ENCODE measurements at regions not wholly inside any gene's neighbourhood (a gene's known extent, or its start where the extent isn't known, plus 50 kb on each side); places are given as distances from the start of the nearest gene placed in this dataset.

DNA sequence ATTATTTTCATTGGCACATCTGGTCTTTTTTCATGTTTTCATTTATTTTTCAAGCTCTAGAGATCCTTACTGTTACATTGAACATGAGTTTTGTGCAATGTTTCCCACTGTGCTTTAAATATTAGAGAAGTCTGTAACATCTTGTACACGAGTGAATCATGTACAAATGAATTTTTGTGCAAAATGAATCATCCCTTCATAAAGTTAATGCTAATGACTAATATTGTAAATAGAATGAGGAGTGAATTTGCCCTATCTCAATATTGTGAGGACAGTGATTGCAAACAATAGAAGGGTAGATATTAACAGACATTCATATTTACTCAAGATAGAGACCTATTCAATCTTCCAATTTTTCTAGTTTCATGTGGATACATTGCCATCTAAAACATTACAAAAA, 463.3 kb upstream of the FOXG1 start:
- TF ChIP-seq, protein P1, sequence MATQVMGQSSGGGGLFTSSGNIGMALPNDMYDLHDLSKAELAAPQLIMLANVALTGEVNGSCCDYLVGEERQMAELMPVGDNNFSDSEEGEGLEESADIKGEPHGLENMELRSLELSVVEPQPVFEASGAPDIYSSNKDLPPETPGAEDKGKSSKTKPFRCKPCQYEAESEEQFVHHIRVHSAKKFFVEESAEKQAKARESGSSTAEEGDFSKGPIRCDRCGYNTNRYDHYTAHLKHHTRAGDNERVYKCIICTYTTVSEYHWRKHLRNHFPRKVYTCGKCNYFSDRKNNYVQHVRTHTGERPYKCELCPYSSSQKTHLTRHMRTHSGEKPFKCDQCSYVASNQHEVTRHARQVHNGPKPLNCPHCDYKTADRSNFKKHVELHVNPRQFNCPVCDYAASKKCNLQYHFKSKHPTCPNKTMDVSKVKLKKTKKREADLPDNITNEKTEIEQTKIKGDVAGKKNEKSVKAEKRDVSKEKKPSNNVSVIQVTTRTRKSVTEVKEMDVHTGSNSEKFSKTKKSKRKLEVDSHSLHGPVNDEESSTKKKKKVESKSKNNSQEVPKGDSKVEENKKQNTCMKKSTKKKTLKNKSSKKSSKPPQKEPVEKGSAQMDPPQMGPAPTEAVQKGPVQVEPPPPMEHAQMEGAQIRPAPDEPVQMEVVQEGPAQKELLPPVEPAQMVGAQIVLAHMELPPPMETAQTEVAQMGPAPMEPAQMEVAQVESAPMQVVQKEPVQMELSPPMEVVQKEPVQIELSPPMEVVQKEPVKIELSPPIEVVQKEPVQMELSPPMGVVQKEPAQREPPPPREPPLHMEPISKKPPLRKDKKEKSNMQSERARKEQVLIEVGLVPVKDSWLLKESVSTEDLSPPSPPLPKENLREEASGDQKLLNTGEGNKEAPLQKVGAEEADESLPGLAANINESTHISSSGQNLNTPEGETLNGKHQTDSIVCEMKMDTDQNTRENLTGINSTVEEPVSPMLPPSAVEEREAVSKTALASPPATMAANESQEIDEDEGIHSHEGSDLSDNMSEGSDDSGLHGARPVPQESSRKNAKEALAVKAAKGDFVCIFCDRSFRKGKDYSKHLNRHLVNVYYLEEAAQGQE (IDR thresholded peaks at IDR 0.05; ENCODE audit: borderline replicate concordance), result no peak
- TF ChIP-seq EP300 (conservative IDR thresholded peaks at IDR 0.05; ENCODE audit: poor library complexity, severe bottlenecking) (no peak), EZH2 (IDR thresholded peaks at IDR 0.05; ENCODE audit: borderline replicate concordance, insufficient read depth, low read length, poor library complexity, severe bottlenecking) (no peak), POLR2AphosphoS5 (IDR thresholded peaks at IDR 0.05) (no peak), SMC3 (conservative IDR thresholded peaks at IDR 0.05; ENCODE audit: poor library complexity) (no peak), MXI1 (conservative IDR thresholded peaks at IDR 0.05; ENCODE audit: poor library complexity, severe bottlenecking) (no peak), RAD21 (conservative IDR thresholded peaks at IDR 0.05) (no peak), TAF1 (IDR thresholded peaks at IDR 0.05; ENCODE audit: low read depth) (no peak)
- TF ChIP-seq, protein P2, sequence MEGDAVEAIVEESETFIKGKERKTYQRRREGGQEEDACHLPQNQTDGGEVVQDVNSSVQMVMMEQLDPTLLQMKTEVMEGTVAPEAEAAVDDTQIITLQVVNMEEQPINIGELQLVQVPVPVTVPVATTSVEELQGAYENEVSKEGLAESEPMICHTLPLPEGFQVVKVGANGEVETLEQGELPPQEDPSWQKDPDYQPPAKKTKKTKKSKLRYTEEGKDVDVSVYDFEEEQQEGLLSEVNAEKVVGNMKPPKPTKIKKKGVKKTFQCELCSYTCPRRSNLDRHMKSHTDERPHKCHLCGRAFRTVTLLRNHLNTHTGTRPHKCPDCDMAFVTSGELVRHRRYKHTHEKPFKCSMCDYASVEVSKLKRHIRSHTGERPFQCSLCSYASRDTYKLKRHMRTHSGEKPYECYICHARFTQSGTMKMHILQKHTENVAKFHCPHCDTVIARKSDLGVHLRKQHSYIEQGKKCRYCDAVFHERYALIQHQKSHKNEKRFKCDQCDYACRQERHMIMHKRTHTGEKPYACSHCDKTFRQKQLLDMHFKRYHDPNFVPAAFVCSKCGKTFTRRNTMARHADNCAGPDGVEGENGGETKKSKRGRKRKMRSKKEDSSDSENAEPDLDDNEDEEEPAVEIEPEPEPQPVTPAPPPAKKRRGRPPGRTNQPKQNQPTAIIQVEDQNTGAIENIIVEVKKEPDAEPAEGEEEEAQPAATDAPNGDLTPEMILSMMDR (IDR thresholded peaks at IDR 0.05; ENCODE audit: poor library complexity, severe bottlenecking), result no peak
